ENCODE measurements at regions not wholly inside any gene's neighbourhood (a gene's known extent, or its start where the extent isn't known, plus 50 kb on each side); places are given as distances from the start of the nearest gene placed in this dataset.
A peak's percentile ranks its signal among the peaks of the same experiment; 100 is the strongest.
"Not testable (repeated sequence)": the region's sequence is repeated elsewhere in the genome, so short reads cannot be mapped to it uniquely, and the experiment has no call there.

DNA sequence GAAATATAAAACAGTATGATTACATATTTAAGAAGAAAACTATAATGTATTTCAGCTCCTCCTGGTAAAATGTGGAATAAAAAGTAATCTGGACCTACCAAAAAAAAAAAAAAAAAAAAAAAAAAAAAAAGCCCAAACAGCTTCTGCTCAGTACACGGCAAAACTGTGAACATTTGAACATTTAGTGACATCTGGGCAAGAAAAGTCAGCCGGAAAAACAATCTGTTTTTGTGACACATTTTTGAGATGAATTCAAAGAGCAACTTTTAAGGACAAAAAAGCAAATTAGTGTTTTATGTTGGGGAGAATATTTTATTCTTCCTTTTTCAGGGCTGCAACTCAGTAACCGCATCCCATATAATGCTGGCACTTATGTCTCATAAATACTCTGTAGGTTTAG is 649.7 kb upstream of the KCNMB2 start:
- TF ChIP-seq, protein P1, sequence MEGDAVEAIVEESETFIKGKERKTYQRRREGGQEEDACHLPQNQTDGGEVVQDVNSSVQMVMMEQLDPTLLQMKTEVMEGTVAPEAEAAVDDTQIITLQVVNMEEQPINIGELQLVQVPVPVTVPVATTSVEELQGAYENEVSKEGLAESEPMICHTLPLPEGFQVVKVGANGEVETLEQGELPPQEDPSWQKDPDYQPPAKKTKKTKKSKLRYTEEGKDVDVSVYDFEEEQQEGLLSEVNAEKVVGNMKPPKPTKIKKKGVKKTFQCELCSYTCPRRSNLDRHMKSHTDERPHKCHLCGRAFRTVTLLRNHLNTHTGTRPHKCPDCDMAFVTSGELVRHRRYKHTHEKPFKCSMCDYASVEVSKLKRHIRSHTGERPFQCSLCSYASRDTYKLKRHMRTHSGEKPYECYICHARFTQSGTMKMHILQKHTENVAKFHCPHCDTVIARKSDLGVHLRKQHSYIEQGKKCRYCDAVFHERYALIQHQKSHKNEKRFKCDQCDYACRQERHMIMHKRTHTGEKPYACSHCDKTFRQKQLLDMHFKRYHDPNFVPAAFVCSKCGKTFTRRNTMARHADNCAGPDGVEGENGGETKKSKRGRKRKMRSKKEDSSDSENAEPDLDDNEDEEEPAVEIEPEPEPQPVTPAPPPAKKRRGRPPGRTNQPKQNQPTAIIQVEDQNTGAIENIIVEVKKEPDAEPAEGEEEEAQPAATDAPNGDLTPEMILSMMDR (IDR thresholded peaks at IDR 0.05; ENCODE audit: control insufficient read depth, insufficient read depth, low read depth, low read length, missing control alignments), result no peak
- H3K4me3 ChIP-seq (ENCODE audit: control insufficient read depth, low read depth, low read length), result no peak overlapping the region
- no peak for DNase-seq (ENCODE audit: low read depth)

DNA sequence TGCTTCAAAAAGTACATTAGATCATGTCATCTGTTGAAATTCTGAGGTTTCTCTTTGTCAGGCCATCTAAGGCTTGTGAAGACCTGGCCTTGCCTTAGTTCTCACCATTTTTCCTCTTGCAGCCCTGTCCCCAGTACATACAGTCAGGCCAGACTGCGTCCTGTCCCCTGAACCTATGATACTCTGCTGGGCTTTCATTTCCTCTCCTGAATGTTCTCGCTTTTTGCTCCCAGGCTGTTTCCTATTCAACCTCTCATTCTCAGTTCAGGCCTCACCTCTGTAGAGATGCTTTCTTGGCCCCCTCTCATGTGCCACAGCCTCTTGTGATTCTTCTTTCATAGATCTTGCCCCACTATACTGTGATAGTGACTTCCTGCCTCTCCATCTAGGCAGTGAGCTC is 648.8 kb upstream of the KCNMB2 start:
- TF ChIP-seq, protein P1 (IDR thresholded peaks at IDR 0.05; ENCODE audit: control insufficient read depth, insufficient read depth, low read depth, low read length, missing control alignments), result no peak
- H3K4me3 ChIP-seq (ENCODE audit: control insufficient read depth, low read depth, low read length), result no peak overlapping the region
- DNase-seq (ENCODE audit: low read depth), result no peak

DNA sequence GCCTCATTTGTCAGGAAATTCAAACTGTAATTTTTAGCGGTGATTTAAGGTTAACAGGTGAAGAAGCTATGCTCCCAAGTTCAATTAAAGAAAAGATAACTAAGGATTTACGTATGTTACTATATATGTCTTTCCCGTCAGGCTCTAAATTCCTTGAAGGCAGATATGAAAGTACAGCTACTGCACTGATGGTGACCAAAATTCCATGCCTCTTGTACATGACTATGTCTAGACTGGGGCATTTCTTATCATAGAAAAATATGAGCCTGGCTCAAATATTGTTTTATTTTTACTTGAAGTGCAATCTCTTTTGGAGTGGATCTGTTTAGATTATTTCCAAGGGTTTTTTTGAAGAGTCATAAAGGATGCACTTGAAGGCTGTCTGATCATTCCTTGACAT is 647.1 kb upstream of the KCNMB2 start:
- DNase-seq (ENCODE audit: low read depth), result no peak
- H3K4me3 ChIP-seq (ENCODE audit: control insufficient read depth, low read depth, low read length), result no peak overlapping the region
- TF ChIP-seq, protein P1 (IDR thresholded peaks at IDR 0.05; ENCODE audit: control insufficient read depth, insufficient read depth, low read depth, low read length, missing control alignments), result no peak

DNA sequence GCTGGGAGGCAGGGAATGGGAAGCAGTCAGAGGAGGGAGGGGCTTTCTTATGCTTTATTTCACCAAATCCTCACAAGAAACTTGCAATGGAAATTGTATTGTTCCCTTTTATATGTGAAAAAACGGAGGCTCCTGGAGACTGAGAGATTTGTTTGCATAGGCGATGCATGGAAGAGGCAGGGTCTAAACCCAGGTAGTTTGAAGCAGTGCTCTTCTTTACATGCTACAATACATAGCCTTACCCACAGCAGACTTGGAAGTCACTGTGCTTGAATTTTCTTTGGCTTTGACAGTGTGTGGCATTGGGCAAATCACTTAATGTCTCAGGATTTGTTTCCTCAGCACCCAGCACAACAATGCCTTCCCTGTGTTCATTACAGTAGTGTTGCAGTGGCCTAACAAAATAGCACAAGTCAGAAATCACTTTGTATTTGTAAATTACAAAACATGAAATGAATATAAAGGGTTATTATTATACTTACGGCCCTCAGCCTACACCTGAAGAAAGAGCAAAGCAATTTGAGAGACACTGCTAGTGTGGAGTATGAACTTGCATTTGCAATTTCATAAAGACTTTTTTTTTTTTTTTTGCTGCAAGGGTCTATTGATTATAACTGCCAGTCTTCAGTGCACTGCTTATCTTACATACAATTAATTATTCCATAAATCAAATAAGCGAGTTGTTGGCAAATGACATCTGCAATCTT is 646.4 kb upstream of the KCNMB2 start:
- H3K4me3 ChIP-seq (ENCODE audit: control insufficient read depth, low read depth, low read length), result no peak overlapping the region
- TF ChIP-seq, protein P1 (IDR thresholded peaks at IDR 0.05; ENCODE audit: control insufficient read depth, insufficient read depth, low read depth, low read length, missing control alignments), result no peak
- DNase-seq (ENCODE audit: low read depth), result no peak

DNA sequence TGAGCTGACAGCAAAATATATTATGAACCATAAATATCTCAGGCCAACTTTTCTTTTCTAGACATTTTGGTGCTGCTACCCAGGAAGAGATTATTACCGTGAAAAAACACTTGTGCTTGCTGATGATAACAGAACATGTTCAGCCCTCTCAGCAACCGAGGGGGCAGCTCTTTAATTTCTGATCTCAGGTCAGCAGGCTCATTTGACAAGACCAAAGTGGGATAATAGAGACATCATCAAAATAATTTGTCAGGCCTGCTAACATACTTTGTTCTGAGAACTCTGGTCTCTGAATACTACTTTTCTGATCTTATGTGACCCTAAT is 645.9 kb upstream of the KCNMB2 start:
- DNase-seq (ENCODE audit: low read depth), result no peak
- TF ChIP-seq, protein P1 (IDR thresholded peaks at IDR 0.05; ENCODE audit: control insufficient read depth, insufficient read depth, low read depth, low read length, missing control alignments), result no peak
- H3K4me3 ChIP-seq (ENCODE audit: control insufficient read depth, low read depth, low read length), result no peak overlapping the region

DNA sequence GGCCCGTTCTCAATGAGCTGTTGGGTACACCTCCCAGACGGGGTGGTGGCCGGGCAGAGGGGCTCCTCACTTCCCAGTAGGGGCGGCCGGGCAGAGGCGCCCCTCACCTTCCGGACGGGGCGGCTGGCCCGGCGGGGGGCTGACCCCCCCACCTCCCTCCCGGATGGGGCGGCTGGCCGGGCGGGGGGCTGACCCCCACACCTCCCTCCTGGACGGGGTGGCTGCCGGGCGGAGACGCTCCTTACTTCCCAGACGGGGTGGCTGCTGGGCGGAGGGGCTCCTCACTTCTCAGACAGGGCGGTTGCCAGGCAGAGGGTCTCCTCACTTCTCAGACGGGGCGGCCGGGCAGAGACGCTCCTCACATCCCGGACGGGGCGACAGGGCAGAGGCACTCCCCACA is 644.7 kb upstream of the KCNMB2 start:
- not testable (repeated sequence) for DNase-seq (ENCODE audit: low read depth); H3K4me3 ChIP-seq (ENCODE audit: control insufficient read depth, low read depth, low read length)

DNA sequence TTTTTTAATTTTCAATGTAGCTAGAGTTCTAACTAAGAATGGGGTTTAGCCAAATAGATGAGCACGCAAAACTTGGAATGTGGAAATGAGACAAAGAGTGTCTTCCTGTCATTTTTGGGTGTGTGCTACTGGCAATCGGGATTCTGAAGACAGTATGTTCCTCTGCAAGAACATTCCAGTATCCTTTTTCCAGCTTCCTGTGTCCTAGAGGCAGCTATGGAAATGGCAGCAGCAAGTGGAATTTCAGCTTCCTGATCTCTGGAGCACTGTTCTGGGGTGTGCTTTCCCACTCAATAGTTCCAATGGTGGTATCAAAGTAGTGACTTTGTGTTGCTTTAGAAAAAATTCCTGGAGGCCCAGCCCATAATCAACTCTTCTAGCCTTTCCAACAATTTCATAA is 642.9 kb upstream of the KCNMB2 start:
- TF ChIP-seq, protein P1 (IDR thresholded peaks at IDR 0.05; ENCODE audit: control insufficient read depth, insufficient read depth, low read depth, low read length, missing control alignments), result peak; percentile 27
- DNase-seq (ENCODE audit: low read depth), result no peak
- H3K4me3 ChIP-seq (ENCODE audit: control insufficient read depth, low read depth, low read length), result no peak overlapping the region
